NCI-H460 (cell line): ENCODE measurements at regions not wholly inside any gene's neighbourhood (a gene's known extent, or its start where the extent isn't known, plus 50 kb on each side); places are given as distances from the start of the nearest gene placed in this dataset.
"Not testable (repeated sequence)": the region's sequence is repeated elsewhere in the genome, so short reads cannot be mapped to it uniquely, and the experiment has no call there.

Experiments used
- DNase-seq: peaks from one replicate; pipeline ENCODE4 v3.0.0-alpha.2; 2016; ENCODE audit warnings: low read depth; ENCODE audit errors: extremely low read depth

DNA sequence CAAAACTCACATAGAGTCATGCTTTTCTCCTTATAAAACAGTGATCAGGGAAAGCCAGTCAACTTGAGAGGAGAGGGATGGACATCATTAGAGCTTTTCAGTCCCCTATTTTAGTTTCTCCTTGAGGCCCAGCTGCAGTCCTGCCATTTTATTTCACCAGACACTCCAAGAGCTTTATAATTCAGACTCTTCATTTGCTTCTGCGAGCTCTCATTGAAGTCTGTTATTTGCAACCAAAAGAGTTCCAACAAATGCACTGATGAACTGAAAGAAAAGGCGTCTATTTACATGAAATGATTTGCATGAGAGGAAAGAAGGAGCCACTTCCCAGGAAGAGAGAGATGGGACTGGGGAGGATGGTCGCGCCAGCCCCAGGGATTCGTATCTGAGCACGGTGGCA is 86.8 kb downstream of the NDUFA12 start:
- DNase-seq, result no peak

- DNase-seq, result no peak
These were observed 93.8 kb downstream of the NDUFA12 start for GRCh38 chr12:94909663-94910062.

GRCh38 chr12:94905749-94906148 is 97.7 kb downstream of the NDUFA12 start:
- not testable (repeated sequence) for DNase-seq

DNA sequence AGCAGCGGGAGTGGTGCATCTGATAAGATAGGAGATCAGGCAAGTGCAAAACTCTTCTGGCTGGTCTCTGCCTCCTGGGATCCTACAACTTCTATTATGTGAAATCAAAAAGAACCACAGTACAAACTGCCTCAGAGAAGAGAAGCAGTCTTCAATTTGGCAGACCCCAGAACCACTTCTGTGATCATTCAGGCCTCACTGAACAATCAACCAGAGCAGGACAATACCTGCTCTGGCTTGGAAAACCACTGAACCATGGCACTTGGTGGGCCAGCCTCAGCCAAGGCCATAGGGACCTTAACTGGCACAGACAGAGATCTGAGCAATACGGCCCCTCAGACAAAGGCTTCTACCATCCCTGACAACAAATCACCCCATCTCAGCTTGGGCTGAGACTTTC is 103.0 kb downstream of the NDUFA12 start:
- DNase-seq, result no peak

GRCh38 chr12:94898388-94898787 is 105.1 kb downstream of the NDUFA12 start:
- DNase-seq, result no peak

GRCh38 chr12:94892544-94893267 is 110.8 kb downstream of the NDUFA12 start:
- no peak for DNase-seq

DNA sequence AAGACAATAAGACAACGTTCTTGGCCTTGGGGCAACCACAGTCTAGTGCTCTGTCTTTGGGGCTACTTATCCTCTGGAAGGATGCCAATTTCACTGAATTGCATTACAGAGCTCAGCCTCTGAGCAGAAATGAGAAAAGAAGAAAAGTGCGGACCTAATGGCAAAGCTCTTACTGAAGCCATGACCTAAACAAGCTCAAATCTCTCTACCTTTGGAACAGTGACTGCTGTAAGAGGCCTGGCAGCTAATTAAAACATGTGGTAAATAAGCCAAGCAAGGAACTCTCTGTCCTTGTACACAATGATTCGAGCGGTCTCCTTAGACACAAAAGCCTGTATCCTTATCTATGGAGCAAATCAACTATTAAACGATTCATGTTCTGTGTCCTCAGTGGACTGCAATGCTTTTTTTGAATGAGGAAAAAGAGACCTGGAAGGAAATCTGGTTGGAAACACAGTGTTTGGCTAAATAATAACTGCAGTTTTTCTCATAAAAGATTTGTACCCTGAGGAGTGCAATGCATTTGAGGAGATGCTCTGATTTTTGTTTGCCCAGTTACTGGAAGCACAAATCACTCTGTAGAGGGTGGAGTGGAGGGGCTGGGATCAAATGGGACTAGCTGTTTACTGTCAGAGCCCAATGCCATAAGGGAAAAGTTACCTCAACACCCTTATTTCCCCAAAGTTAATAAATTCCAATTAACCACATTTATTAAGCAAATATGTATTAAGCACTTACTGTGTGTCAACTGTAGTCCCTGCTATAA is 113.9 kb downstream of the NDUFA12 start:
- DNase-seq, result no peak

DNA sequence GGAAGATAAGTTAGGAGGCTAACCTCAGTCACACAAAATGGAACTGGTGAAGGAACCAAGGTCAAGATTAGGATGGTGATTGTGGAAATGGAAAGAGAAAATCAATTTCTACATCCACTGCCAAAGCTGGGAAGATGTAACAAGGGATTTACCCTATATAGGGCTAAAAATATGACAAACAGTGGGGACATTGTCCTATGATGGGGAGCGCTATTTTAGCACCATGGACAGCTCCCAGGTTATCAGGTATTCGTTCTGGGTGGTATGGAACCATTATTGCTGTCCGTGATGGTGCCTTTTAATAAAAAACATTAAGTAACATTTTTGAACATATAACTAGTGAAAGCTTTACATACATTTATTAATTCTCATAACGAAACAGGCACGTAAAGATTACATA is 124.0 kb downstream of the NDUFA12 start:
- no peak for DNase-seq

DNA sequence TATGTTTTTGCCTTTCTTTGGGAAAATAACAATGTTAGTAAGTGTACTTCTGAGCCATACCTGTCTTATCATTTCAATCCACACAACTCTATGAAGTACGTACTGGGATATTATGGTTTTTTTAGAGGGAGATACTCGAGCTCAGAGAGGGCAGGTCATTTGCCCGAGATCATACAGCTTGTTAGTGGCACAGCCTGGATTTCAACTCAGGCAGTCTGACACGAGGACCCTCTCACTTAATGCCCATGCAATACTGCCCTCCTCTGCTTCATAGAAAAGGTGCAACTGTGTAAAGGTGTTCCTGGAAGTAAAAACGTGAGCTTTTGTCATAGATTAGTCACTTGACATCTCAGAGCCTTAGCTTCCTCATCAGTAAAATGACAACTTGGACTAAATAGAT is 128.0 kb downstream of the NDUFA12 start:
- peak; percentile 13 for DNase-seq

DNA sequence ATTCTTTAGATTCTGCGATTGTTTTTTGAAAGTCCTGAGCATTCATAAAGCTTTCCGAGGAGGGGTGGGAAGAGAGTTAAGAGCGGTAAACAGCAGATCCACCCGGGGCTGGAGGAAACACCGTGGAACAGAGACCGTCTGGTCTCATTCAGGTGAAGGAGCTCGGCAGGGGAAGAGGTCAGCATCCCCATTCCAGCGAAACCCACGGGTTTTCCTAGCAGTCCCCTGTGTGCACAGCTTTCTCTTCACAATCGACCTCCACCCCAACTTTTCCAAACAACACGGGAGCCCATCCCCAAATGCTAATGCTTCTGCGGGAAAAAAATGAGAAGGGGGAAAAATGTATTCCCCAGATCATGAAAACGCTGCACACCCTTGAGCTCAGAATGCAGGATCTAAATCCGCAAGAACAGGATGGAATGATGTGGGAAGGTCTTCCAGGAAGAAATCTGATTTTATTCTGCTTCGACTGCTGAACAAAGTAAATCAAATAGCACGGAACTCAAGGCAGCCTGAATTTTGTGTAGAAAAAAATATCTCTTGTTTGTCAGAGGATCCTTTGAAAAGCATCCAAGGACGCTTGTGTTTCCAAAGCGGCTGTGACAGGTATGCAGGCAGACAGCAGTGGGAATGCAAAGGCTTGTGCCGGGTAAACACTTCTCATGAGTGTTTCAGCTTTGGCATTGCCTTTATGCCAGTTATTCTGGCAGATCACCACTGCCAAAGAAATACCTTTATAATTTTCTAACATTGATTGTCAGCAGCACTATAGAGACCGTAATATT is 128.8 kb downstream of the NDUFA12 start:
- no peak for DNase-seq

- DNase-seq, result no peak
These were observed 129.6 kb downstream of the NDUFA12 start for GRCh38 chr12:94873734-94874517.

DNA sequence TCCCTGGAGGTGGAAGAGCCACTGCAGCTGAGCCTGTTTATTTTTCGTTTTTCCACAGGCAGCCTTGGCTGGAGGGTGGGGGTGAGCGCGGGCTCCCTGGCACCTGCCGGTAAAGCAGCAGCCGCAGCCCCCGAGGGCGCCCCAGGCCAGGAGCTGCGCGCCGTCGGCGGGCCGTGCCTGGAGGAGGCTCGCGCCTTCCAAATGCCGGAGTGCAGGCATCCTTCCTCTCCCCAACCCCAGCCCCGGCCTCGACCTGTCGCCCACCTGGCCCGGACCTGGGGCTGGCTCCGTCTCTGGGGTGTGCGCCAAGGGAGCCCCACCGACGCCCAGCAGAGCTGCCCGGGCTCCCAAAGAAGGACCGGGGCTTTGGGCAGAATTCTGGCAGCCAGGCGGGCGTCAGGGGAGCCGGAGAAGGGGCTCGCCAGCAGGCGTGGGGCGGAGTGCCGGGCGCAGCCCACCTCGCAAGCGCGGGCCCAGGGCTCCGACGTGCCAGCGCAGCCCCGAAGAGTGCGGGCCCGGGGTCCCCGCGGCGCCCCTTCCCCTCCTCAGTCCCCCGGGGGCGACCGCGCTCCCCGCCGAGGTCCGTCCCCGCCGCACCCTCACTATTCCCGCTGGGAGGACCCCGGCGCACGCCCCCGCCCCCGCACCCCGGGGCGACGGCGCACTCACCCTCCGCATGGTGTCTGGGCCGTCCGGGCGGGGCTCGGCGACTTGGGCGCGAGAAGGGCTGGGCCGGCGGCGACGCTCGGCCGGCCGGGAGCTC is 130.3 kb downstream of the NDUFA12 start:
- no peak for DNase-seq

- DNase-seq, result no peak
These were observed 130.9 kb downstream of the NDUFA12 start for GRCh38 chr12:94872671-94872970.

DNA sequence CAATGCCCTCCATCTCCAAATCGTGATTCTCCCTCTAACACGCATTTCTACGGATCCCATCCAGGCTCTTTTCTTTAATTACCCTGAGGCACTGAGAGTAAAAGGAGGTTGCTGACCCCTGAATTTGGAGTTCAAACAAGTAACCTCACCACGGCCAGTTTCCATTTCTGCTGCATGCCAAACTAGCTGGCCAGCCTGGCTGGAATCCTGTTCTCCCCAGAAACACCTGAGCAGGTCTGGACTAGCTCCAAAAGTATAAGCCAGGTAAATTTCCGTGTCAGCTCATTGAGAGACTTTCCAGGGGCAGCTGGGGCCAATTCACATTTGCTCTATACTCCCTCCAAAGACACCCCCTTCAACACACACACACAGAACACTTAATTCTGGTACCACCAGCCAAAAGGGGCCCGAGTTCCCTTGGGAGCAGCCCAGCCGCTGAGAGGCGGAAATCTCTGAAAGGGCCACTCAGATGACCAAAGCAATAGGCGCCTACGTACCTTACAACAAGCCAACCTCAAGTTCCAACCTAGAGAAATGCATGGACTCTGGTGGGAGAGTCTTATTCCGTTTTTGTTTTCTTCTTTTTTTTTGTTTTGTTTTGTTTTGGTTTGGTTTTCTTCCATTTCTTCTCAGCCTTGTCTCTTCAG is 131.4 kb downstream of the NDUFA12 start:
- DNase-seq, result no peak

- DNase-seq, result no peak
These were observed 133.0 kb downstream of the NDUFA12 start for GRCh38 chr12:94870511-94870910.

DNA sequence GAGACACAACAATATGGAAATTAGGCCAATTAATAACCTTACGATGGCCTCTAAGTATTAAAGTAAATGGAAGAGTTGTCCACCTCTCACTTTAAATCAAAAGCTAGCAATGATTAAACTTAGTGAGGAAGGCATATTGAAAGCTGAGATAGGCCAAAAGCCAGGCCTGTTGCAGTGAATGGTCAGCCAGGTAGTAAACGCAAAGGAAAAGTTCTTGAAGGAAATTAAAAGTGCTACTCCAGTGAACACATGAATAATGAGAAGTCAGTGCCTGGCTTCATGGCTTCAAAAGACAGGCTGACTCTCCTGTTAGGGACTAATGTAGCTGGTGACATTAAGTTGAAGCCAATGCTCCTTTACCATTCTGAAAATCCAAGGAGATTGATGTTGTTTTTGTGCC is 135.3 kb downstream of the NDUFA12 start:
- no peak for DNase-seq

- no peak for DNase-seq
These were observed 136.2 kb downstream of the NDUFA12 start for GRCh38 chr12:94867066-94867855.

DNA sequence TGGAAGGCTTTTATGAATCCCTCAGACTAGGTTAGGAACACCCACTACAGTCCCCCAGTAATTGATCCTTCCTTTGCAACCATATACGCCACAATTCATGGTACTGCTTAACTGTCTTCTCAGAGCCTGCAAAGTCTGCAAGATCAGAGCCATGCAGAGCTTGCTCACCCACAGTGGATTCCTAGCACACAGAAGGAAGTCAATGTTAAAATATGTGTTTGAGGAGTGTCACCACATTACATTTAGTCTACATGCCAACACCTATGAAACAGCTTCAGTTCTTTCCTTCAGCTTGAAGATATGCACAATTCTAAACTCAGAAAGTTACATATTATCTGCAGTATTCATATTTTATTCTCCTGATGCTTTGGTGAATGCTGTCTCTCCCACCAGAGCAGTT is 138.5 kb downstream of the NDUFA12 start:
- DNase-seq, result no peak
